PC-9 (cell line): ENCODE measurements at regions not wholly inside any gene's neighbourhood (a gene's known extent, or its start where the extent isn't known, plus 50 kb on each side); places are given as distances from the start of the nearest gene placed in this dataset.
"Not testable (repeated sequence)": the region's sequence is repeated elsewhere in the genome, so short reads cannot be mapped to it uniquely, and the experiment has no call there.

ENCODE experiments used
- BruUV-seq: library from RNA; stranded (reverse); fragments of 400-500 nt; replicated peaks from 2 replicates; lab custom pipeline; 2021; lab: Mats Ljungman, UMichigan
- CTCF ChIA-PET: fragments of 300-600 bp; sonication (Branson Sonifier 250); formaldehyde crosslinking; loops from one replicate; lab custom pipeline; 2022; ENCODE audit warnings: antibody characterized with exemption; lab: Charles Lee
- POLR2A ChIA-PET: fragments of 300-600 bp; sonication (Branson Sonifier 250); formaldehyde crosslinking; loops from one replicate; lab custom pipeline; 2022; ENCODE audit warnings: antibody characterized with exemption; ENCODE audit not compliant: unreplicated experiment; lab: Charles Lee
- DNase-seq, 2 experiments: peaks; one replicate each; pipeline versions ENCODE4 v3.0.0 to v3.0.0-alpha.2; 2015 to 2022; ENCODE audit warnings: mixed read lengths in 1 of 2
- H2AFZ ChIP-seq: fragments of 200-600 bp; sonication (generic); 2 replicates; pipeline ENCODE4 v1.8.1; 2017; ENCODE audit warnings: antibody characterized with exemption
- H3F3A ChIP-seq: fragments of 200-600 bp; sonication (generic); 2 replicates; pipeline ENCODE4 v1.8.1; 2017; ENCODE audit warnings: antibody characterized with exemption, mild to moderate bottlenecking, low read depth; ENCODE audit not compliant: insufficient read depth
- H3K27ac ChIP-seq: fragments of 200-600 bp; sonication (generic); 2 replicates; pipeline ENCODE4 v1.6.1; 2016; ENCODE audit warnings: mixed run types
- H3K27me3 ChIP-seq: fragments of 200-600 bp; sonication (generic); 2 replicates; pipeline ENCODE4 v1.6.1; 2016; ENCODE audit warnings: low read depth, mixed run types; ENCODE audit not compliant: insufficient read depth
- H3K36me3 ChIP-seq: fragments of 200-600 bp; sonication (generic); 2 replicates; pipeline ENCODE4 v1.6.1; 2016; ENCODE audit warnings: low read depth, mixed run types
- H3K4me1 ChIP-seq: fragments of 200-600 bp; sonication (generic); replicated peaks from 2 replicates; pipeline ENCODE4 v1.6.1; 2016; ENCODE audit warnings: mixed run types; ENCODE audit not compliant: insufficient read depth
- H3K4me2 ChIP-seq: fragments of 200-600 bp; sonication (generic); 2 replicates; pipeline ENCODE4 v1.6.1; 2017; ENCODE audit warnings: mixed run types
- H3K4me3 ChIP-seq: fragments of 200-600 bp; sonication (generic); 2 replicates; pipeline ENCODE4 v1.6.1; 2016; ENCODE audit warnings: mixed run types
- H3K79me2 ChIP-seq: fragments of 200-600 bp; sonication (generic); 2 replicates; pipeline ENCODE4 v1.6.1; 2017; ENCODE audit warnings: low read depth, mixed run types
- H3K9me2 ChIP-seq: fragments of 200-600 bp; sonication (generic); 2 replicates; pipeline ENCODE4 v1.8.1; 2017; ENCODE audit warnings: mild to moderate bottlenecking; ENCODE audit not compliant: insufficient read depth
- H3K9me3 ChIP-seq: fragments of 200-600 bp; sonication (generic); 2 replicates; pipeline ENCODE4 v1.8.1; 2016; ENCODE audit warnings: low read depth; ENCODE audit not compliant: insufficient read depth
- H4K20me1 ChIP-seq: fragments of 200-600 bp; sonication (generic); 2 replicates; pipeline ENCODE4 v1.8.1; 2017; ENCODE audit not compliant: insufficient read depth
- EZH2 ChIP-seq: fragments of 200-600 bp; sonication (generic); IDR thresholded peaks from 2 replicates; pipeline ENCODE4 v1.8.0; 2017; ENCODE audit warnings: antibody characterized with exemption, low read depth
- intact Hi-C: fragments of 100-400 bp; cut with micrococcal nuclease; formaldehyde crosslinking; loops from one replicate; pipeline ENCODE4 v1.10.0; 2022; ENCODE audit not compliant: unreplicated experiment
- TF ChIP-seq, protein P1 (sequence below): fragments of 200-600 bp; sonication (generic); conservative IDR thresholded peaks from 2 replicates; pipeline ENCODE4 v1.6.1; 2017; ENCODE audit warnings: mixed run types, antibody characterized with exemption, mild to moderate bottlenecking, moderate library complexity

- no peak for DNase-seq
- POLR2A ChIA-PET: no interaction called here
- no peak for TF ChIP-seq EZH2
- TF ChIP-seq, protein P1, sequence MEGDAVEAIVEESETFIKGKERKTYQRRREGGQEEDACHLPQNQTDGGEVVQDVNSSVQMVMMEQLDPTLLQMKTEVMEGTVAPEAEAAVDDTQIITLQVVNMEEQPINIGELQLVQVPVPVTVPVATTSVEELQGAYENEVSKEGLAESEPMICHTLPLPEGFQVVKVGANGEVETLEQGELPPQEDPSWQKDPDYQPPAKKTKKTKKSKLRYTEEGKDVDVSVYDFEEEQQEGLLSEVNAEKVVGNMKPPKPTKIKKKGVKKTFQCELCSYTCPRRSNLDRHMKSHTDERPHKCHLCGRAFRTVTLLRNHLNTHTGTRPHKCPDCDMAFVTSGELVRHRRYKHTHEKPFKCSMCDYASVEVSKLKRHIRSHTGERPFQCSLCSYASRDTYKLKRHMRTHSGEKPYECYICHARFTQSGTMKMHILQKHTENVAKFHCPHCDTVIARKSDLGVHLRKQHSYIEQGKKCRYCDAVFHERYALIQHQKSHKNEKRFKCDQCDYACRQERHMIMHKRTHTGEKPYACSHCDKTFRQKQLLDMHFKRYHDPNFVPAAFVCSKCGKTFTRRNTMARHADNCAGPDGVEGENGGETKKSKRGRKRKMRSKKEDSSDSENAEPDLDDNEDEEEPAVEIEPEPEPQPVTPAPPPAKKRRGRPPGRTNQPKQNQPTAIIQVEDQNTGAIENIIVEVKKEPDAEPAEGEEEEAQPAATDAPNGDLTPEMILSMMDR: no peak
Measured at GRCh38 chr20:56735084-56735642, 106.1 kb downstream of the TFAP2C start.

DNA sequence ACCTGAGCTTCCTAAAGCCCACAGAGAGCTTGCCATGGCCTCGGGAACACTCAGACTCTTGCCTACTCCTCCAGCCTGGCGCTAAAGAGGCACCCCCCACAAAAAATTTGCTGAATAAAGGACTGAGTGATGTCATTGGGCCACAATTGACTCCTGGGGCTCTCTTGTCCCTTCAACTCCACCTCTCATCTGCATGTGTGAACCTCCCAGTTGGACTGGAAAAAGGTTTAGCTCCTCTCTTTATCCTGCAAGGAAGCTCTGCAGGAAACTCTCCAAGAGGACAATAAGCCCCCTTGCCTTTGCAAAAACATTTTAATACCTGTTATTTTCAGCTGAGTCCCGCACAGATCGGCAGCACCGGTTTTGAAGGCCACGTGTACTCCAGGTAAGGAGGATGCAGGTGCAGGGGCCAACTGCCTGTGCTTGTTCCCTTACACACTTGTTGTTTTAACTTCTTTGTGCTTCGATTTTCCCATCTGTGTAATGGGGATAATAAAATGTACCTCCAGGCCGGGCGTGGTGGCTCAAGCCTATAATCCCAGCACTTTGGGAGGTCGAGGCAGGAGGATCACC lies 107.3 kb downstream of the TFAP2C start:
- TF ChIP-seq EZH2: no peak
- TF ChIP-seq, protein P1: no peak
- POLR2A ChIA-PET: no interaction called here
- Histone ChIP-seq H3K27ac (no peak overlapping the region), H3K36me3 (no peaks in the 10 kb centered on the region), H3K79me2 (no peaks in the 10 kb centered on the region), H3K4me2 (no peak overlapping the region), H4K20me1 (no peaks in the 10 kb centered on the region), H3K4me3 (no peak overlapping the region), H3K9me3 (no peaks in the 10 kb centered on the region), H3K9me2 (no peaks in the 10 kb centered on the region), H3K27me3 (no peaks in the 10 kb centered on the region), H3F3A (no peaks in the 10 kb centered on the region), H2AFZ (no peak overlapping the region), H3K4me1 (no peaks in the 10 kb centered on the region)
- intact Hi-C loops: no loop called here
- no TSS peak for BruUV-seq
- DNase-seq: no peak
- CTCF ChIA-PET: no interaction called here

More at GRCh38 chr20:56735084-56735642, 106.1 kb downstream of the TFAP2C start:
- intact Hi-C loops: no loop called here
- Histone ChIP-seq H3F3A (no peaks in the 10 kb centered on the region), H2AFZ (no peak overlapping the region), H3K27me3 (no peaks in the 10 kb centered on the region), H4K20me1 (no peaks in the 10 kb centered on the region), H3K27ac (no peak overlapping the region), H3K4me1 (no peaks in the 10 kb centered on the region), H3K4me3 (no peak overlapping the region), H3K79me2 (no peaks in the 10 kb centered on the region), H3K9me3 (no peaks in the 10 kb centered on the region), H3K9me2 (no peaks in the 10 kb centered on the region), H3K36me3 (no peaks in the 10 kb centered on the region), H3K4me2 (no peak overlapping the region)
- CTCF ChIA-PET: no interaction called here
- no TSS peak for BruUV-seq

- H3K36me3 ChIP-seq, H4K20me1 ChIP-seq, H3K4me3 ChIP-seq, H2AFZ ChIP-seq, H3K79me2 ChIP-seq, POLR2A ChIA-PET, H3K9me2 ChIP-seq, H3K27me3 ChIP-seq, H3K27ac ChIP-seq, CTCF ChIA-PET, H3K4me2 ChIP-seq, H3K9me3 ChIP-seq, intact Hi-C loops, BruUV-seq, DNase-seq: not testable (repeated sequence)
- peaks cover 18% of the 10 kb centered on the region for H3K4me1 ChIP-seq
- H3F3A ChIP-seq: peaks cover 10% of the 10 kb centered on the region; the same call in 1 of the 2 replicates
Measured at GRCh38 chr20:56744325-56744821, 115.3 kb downstream of the TFAP2C start.
